ENCODE measurements at regions not wholly inside any gene's neighbourhood (a gene's known extent, or its start where the extent isn't known, plus 50 kb on each side); places are given as distances from the start of the nearest gene placed in this dataset.
A peak's percentile ranks its signal among the peaks of the same experiment; 100 is the strongest.

DNA sequence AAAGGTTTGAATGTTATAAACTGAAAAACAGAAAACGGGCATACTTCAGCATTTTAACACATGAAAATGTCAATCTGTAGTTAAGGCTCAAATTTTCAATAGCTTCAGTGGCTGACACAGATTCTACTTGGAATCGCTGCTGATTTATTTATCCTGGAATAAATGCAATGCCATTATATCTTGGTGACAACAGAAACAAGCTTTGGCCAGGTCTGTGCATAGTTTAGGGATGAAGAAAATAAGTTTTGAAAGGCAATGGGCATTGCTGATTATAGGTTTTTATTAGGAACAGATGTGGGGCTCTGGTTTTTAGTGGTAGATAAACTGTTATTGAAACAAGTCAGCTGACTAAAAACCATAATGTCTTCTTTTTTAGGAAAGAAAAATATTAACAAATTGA lies 96.8 kb upstream of the SOX4 start:
- peaks cover 22% of the 10 kb centered on the region for H3K4me1 ChIP-seq
- no peak for DNase-seq (ENCODE audit: extremely low spot score in 2 of 2)
- H3K9me3 ChIP-seq: no peaks in the 10 kb centered on the region
- peak overlapping the region; percentile 13 for H3K27ac ChIP-seq
- H3K27me3 ChIP-seq: no peaks in the 10 kb centered on the region
- TF ChIP-seq POLR2A (IDR thresholded peaks at IDR 0.05) (no peak), POLR2AphosphoS5 (IDR thresholded peaks at IDR 0.05; ENCODE audit: insufficient read depth in 1 of 2, low read depth in 1 of 2) (no peak)
- TF ChIP-seq, protein P1, sequence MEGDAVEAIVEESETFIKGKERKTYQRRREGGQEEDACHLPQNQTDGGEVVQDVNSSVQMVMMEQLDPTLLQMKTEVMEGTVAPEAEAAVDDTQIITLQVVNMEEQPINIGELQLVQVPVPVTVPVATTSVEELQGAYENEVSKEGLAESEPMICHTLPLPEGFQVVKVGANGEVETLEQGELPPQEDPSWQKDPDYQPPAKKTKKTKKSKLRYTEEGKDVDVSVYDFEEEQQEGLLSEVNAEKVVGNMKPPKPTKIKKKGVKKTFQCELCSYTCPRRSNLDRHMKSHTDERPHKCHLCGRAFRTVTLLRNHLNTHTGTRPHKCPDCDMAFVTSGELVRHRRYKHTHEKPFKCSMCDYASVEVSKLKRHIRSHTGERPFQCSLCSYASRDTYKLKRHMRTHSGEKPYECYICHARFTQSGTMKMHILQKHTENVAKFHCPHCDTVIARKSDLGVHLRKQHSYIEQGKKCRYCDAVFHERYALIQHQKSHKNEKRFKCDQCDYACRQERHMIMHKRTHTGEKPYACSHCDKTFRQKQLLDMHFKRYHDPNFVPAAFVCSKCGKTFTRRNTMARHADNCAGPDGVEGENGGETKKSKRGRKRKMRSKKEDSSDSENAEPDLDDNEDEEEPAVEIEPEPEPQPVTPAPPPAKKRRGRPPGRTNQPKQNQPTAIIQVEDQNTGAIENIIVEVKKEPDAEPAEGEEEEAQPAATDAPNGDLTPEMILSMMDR (IDR thresholded peaks at IDR 0.05): no peak
- no peaks in the 10 kb centered on the region for H3K36me3 ChIP-seq
- intact Hi-C loops (cut with DNase I): no loop called here
- H3K4me3 ChIP-seq: no peak overlapping the region

DNA sequence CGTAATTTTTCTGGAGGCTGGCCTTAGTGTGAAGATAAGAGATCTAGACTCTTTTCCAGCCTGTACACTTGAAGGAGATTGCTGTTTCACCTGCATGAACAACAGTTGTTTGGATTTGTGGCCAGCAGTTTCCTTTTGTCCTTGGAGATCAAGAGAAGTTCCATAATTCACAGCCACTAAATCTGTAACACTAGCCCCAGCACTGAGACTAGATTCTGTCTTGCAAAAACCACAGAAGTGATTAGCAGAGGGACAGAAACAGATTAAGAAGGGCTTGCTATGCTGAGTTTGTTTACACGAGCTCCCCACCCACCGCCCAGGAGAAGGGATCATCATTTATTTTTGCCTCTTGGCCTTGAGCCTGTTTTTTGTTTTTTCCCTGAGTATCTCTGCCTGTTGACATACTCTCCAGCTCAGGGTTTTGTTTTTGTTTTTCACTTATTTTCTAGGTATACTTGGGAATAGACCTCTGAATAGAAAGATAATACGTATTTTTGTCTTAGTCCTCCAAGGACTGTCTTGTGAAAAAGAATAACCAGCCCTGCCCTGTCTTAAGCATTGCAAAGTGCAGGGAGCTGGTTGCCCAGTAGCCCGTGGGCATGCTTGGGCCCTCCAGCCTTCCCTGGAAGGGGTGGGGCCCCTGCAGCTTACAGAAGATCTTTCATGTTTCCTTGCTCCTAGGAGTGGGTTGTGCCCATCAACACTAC lies 93.1 kb upstream of the SOX4 start:
- peak overlapping the region; percentile 42 for H3K27ac ChIP-seq

DNA sequence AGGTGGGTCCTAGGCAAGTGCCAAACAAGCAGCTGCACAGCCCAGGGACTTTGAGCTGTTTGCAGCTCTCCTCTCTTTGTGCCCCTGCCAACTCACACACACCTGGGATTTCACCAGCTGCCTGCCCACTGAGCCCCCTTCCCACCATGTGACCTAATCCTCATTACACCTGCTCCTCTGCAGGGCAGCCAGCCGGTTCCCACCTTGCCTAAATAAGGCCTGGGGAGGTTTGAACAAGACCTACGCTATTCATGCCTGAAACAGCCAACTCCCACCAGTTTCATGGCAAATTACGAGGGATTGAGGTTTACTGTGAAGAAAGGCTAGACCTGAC lies 92.6 kb upstream of the SOX4 start:
- no peak for DNase-seq (ENCODE audit: extremely low spot score in 2 of 2)
- Histone ChIP-seq H3K36me3 (no peaks in the 10 kb centered on the region), H3K27ac (peak overlapping the region; percentile 18), H3K27me3 (no peaks in the 10 kb centered on the region), H3K9me3 (no peaks in the 10 kb centered on the region), H3K4me1 (peaks cover 19% of the 10 kb centered on the region), H3K4me3 (no peak overlapping the region)
- TF ChIP-seq POLR2A (IDR thresholded peaks at IDR 0.05): no peak
- TF ChIP-seq, protein P1 (IDR thresholded peaks at IDR 0.05): no peak
- TF ChIP-seq POLR2AphosphoS5 (IDR thresholded peaks at IDR 0.05; ENCODE audit: insufficient read depth in 1 of 2, low read depth in 1 of 2): no peak
- intact Hi-C loops (cut with DNase I): no loop called here

More for the DNA sequence above, 93.1 kb upstream of the SOX4 start:
- intact Hi-C loops (cut with DNase I): no loop called here
- H3K4me1 ChIP-seq: peaks cover 22% of the 10 kb centered on the region
- no peak for DNase-seq (ENCODE audit: extremely low spot score in 2 of 2)
- TF ChIP-seq POLR2AphosphoS5 (IDR thresholded peaks at IDR 0.05; ENCODE audit: insufficient read depth in 1 of 2, low read depth in 1 of 2) (no peak), POLR2A (IDR thresholded peaks at IDR 0.05) (no peak)
- TF ChIP-seq, protein P1 (IDR thresholded peaks at IDR 0.05): no peak
- H3K9me3 ChIP-seq: no peaks in the 10 kb centered on the region
- H3K4me3 ChIP-seq: no peak overlapping the region
- H3K36me3 ChIP-seq: no peaks in the 10 kb centered on the region
- H3K27me3 ChIP-seq: no peaks in the 10 kb centered on the region

DNA sequence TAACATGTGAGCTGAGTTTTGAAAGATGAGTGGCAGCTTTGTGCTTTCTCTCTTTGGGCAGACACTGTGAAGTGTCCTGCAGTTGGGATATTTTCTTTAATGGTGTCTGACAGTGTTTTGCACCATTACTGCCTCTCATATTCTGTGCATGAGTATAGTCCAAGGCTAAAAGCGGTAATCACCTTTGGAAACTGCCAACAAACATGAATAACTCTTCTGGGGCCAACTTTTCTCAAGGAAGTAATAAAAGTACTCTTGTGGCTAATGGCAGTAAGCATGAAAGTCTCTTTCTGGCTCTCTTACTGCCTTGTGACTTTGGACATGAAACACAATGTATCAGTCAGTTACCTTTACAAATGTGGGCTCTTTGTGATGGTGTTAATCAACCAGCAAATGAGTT lies 91.7 kb upstream of the SOX4 start:
- Histone ChIP-seq H3K9me3 (no peaks in the 10 kb centered on the region), H3K36me3 (no peaks in the 10 kb centered on the region), H3K27me3 (no peaks in the 10 kb centered on the region), H3K27ac (no peak overlapping the region), H3K4me3 (no peak overlapping the region), H3K4me1 (peaks cover 15% of the 10 kb centered on the region)
- TF ChIP-seq, protein P1 (IDR thresholded peaks at IDR 0.05): no peak
- no peak for TF ChIP-seq POLR2A (IDR thresholded peaks at IDR 0.05)
- TF ChIP-seq POLR2AphosphoS5 (IDR thresholded peaks at IDR 0.05; ENCODE audit: insufficient read depth in 1 of 2, low read depth in 1 of 2): no peak
- intact Hi-C loops (cut with DNase I): no loop called here
- no peak for DNase-seq (ENCODE audit: extremely low spot score in 2 of 2)

DNA sequence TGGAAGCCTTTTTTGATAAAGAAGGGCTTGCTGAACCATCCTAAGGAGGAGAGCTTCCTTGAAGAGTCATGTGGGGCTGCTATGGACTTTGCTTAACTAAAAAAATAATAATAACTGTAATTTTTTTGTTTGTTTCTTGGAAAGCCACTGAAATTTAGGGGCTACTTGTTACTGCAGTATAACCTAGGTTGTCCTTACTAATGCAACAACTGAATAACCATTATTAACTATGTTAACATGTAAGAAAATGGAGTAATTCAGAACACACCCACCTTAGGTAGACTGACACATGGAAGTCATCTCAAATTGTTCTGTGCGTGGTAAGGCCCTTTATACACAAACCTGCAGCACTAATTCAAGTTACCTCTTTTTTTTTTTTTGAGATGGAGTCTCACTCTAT lies 90.9 kb upstream of the SOX4 start:
- TF ChIP-seq POLR2A (IDR thresholded peaks at IDR 0.05): no peak
- TF ChIP-seq POLR2AphosphoS5 (IDR thresholded peaks at IDR 0.05; ENCODE audit: insufficient read depth in 1 of 2, low read depth in 1 of 2): no peak
- TF ChIP-seq, protein P1 (IDR thresholded peaks at IDR 0.05): no peak
- Histone ChIP-seq H3K4me1 (peaks cover 15% of the 10 kb centered on the region), H3K27ac (no peak overlapping the region), H3K4me3 (no peak overlapping the region), H3K9me3 (no peaks in the 10 kb centered on the region), H3K36me3 (no peaks in the 10 kb centered on the region), H3K27me3 (no peaks in the 10 kb centered on the region)
- intact Hi-C loops (cut with DNase I): no loop called here
- no peak for DNase-seq (ENCODE audit: extremely low spot score in 2 of 2)
